Liver (tissue), 8 donors: ENCODE measurements at regions not wholly inside any gene's neighbourhood (a gene's known extent, or its start where the extent isn't known, plus 50 kb on each side); places are given as distances from the start of the nearest gene placed in this dataset.

Source experiments
- DNase-seq: peaks from one replicate; pipeline ENCODE4 v3.0.0-alpha.2; 2017; ENCODE audit warnings: low spot score
- H3K27ac ChIP-seq, 2 donors: one replicate each; pipeline ENCODE4 v1.7.0; 2013; ENCODE audit warnings: inconsistent platforms in 2 of 2, low read length in 2 of 2, control low read depth in 1 of 2, low read depth in 1 of 2, mild to moderate bottlenecking in 1 of 2
- H3K27me3 ChIP-seq, 4 donors: one replicate each; pipeline versions ENCODE4 v1.6.1 to v1.7.0; 2013; ENCODE audit warnings: low read length in 3 of 4, inconsistent platforms in 1 of 4, mild to moderate bottlenecking in 1 of 4, moderate library complexity in 1 of 4; ENCODE audit not compliant: control insufficient read depth in 4 of 4, insufficient read depth in 4 of 4
- H3K36me3 ChIP-seq, 4 donors: one replicate each; pipeline versions ENCODE4 v1.6.1 to v1.7.0; 2013; ENCODE audit warnings: low read length in 3 of 4, mild to moderate bottlenecking in 3 of 4, low read depth in 1 of 4, moderate library complexity in 1 of 4; ENCODE audit not compliant: control insufficient read depth in 4 of 4, insufficient read depth in 3 of 4
- H3K4me1 ChIP-seq, 4 donors: one replicate each; pipeline versions ENCODE4 v1.6.1 to v1.7.0; 2013; ENCODE audit warnings: low read length in 3 of 4, mild to moderate bottlenecking in 3 of 4, moderate library complexity in 1 of 4; ENCODE audit not compliant: control insufficient read depth in 4 of 4, insufficient read depth in 4 of 4
- H3K4me3 ChIP-seq, 3 donors: one replicate each; pipeline versions ENCODE4 v1.6.1 to v1.7.0; 2013; ENCODE audit warnings: low read length in 3 of 3, control low read depth in 1 of 3, low read depth in 1 of 3, mild to moderate bottlenecking in 1 of 3
- H3K9ac ChIP-seq, 2 donors: one replicate each; pipeline ENCODE4 v1.7.0; 2013; ENCODE audit warnings: low read length in 2 of 2, mild to moderate bottlenecking in 2 of 2, moderate library complexity in 2 of 2, control low read depth in 1 of 2, low read depth in 1 of 2
- H3K9me3 ChIP-seq, 4 donors: one replicate each; pipeline versions ENCODE4 v1.6.1 to v1.7.0; 2013; ENCODE audit warnings: low read length in 3 of 4; ENCODE audit not compliant: control insufficient read depth in 4 of 4
- ATF3 ChIP-seq: IDR thresholded peaks from 2 replicates; pipeline ENCODE4 v1.6.1; 2016; ENCODE audit warnings: antibody characterized with exemption
- EGR1 ChIP-seq, 2 donors: IDR thresholded peaks; 2 replicates each; pipeline ENCODE4 v1.6.1; 2016 to 2018; ENCODE audit warnings: antibody characterized with exemption in 2 of 2, low read depth in 2 of 2
- FOXA1 ChIP-seq: IDR thresholded peaks from 2 replicates; pipeline ENCODE4 v1.6.1; 2016; ENCODE audit warnings: antibody characterized with exemption
- FOXA2 ChIP-seq: IDR thresholded peaks from 2 replicates; pipeline ENCODE4 v1.6.1; 2016; ENCODE audit warnings: antibody characterized with exemption
- GABPA ChIP-seq, 2 donors: IDR thresholded peaks in 1 of 2; conservative IDR thresholded peaks in 1 of 2; 2 replicates each; pipeline ENCODE4 v1.6.1; 2016; ENCODE audit warnings: antibody characterized with exemption in 2 of 2, mild to moderate bottlenecking in 1 of 2, moderate library complexity in 1 of 2
- HNF4A ChIP-seq, 2 donors: conservative IDR thresholded peaks; 2 replicates each; pipeline ENCODE4 v1.6.1; 2016; ENCODE audit warnings: antibody characterized with exemption in 2 of 2, mild to moderate bottlenecking in 2 of 2
- HNF4G ChIP-seq: IDR thresholded peaks from 2 replicates; pipeline ENCODE4 v1.6.1; 2016; ENCODE audit warnings: antibody characterized with exemption
- NR2F2 ChIP-seq: IDR thresholded peaks from 2 replicates; pipeline ENCODE4 v1.6.1; 2016; ENCODE audit warnings: antibody characterized with exemption
- RAD21 ChIP-seq, 2 donors: IDR thresholded peaks; 2 replicates each; pipeline ENCODE4 v1.6.1; 2016; ENCODE audit warnings: antibody characterized with exemption in 2 of 2, mild to moderate bottlenecking in 2 of 2
- REST ChIP-seq: IDR thresholded peaks from 2 replicates; pipeline ENCODE4 v1.6.1; 2016; ENCODE audit warnings: antibody characterized with exemption, mild to moderate bottlenecking
- SP1 ChIP-seq: IDR thresholded peaks from 2 replicates; pipeline ENCODE4 v1.6.1; 2018; ENCODE audit warnings: antibody characterized with exemption, mild to moderate bottlenecking
- TAF1 ChIP-seq: conservative IDR thresholded peaks from 2 replicates; pipeline ENCODE4 v1.6.1; 2016; ENCODE audit warnings: antibody characterized with exemption, mild to moderate bottlenecking
- YY1 ChIP-seq: IDR thresholded peaks from 2 replicates; pipeline ENCODE4 v1.6.1; 2016; ENCODE audit warnings: antibody characterized with exemption, mild to moderate bottlenecking
- WGBS: extraction: QIAGEN DNeasy Blood & Tissue Kit; methylation state at CpG from one replicate; pipeline ENCODE4 v1.1.7; 2013; 5-methylcytosine and 5-hydroxymethylcytosine counted together
- TF ChIP-seq, protein P1 (sequence below): IDR thresholded peaks from 2 replicates; pipeline ENCODE4 v1.6.1; 2016; ENCODE audit warnings: antibody characterized with exemption
- TF ChIP-seq, protein P2 (sequence below): fragments of 150-350 bp; IDR thresholded peaks from 2 replicates; pipeline ENCODE4 v1.5.1; 2017; ENCODE audit warnings: improper control_type of control experiment, low read depth, low read length; ENCODE audit not compliant: missing input control
- TF ChIP-seq, protein P3 (sequence below): IDR thresholded peaks from 2 replicates; pipeline ENCODE4 v1.6.1; 2016; ENCODE audit warnings: antibody characterized with exemption
- donor health status: healthy.
- donor health status: healthy.
- donor health status: healthy.
- donor health status: healthy.
- donor health status: healthy.

DNA sequence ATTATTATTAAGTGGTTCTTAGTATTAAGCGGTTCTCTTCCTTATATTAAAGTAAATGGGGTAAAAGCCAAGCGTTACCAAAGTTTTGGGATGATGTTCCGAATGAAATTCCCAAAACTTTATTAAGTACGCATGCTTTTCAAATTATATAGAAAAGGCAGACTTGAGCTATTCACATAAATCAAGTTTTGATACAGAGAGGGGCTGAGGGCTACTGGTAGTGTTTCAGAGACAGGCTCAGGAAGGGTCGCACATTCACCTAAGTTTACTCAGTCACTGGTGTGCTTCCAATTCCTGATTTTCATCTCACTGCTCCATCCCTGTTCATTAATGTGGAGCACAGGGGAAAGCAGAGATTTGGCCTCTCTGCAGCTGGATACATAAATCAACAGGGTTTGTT, 652.2 kb downstream of the QKI start:
- no peak for TF ChIP-seq FOXA2
- TF ChIP-seq HNF4G = no peak
- TF ChIP-seq TAF1 = no peak
- TF ChIP-seq ATF3 = no peak
- no peak for TF ChIP-seq YY1
- TF ChIP-seq, protein P1, sequence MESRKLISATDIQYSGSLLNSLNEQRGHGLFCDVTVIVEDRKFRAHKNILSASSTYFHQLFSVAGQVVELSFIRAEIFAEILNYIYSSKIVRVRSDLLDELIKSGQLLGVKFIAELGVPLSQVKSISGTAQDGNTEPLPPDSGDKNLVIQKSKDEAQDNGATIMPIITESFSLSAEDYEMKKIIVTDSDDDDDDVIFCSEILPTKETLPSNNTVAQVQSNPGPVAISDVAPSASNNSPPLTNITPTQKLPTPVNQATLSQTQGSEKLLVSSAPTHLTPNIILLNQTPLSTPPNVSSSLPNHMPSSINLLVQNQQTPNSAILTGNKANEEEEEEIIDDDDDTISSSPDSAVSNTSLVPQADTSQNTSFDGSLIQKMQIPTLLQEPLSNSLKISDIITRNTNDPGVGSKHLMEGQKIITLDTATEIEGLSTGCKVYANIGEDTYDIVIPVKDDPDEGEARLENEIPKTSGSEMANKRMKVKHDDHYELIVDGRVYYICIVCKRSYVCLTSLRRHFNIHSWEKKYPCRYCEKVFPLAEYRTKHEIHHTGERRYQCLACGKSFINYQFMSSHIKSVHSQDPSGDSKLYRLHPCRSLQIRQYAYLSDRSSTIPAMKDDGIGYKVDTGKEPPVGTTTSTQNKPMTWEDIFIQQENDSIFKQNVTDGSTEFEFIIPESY = no peak
- no peak for TF ChIP-seq REST
- no peak for TF ChIP-seq RAD21 (IDR thresholded peaks at IDR 0.05)
- no peak for TF ChIP-seq GABPA (IDR thresholded peaks at IDR 0.05 in 1 of 2, conservative IDR thresholded peaks at IDR 0.05 in 1 of 2)
- no peak for TF ChIP-seq NR2F2
- TF ChIP-seq EGR1 (IDR thresholded peaks at IDR 0.05; ENCODE audit: low read depth in 2 of 2) = no peak
- TF ChIP-seq FOXA1 = no peak
- TF ChIP-seq, protein P2, sequence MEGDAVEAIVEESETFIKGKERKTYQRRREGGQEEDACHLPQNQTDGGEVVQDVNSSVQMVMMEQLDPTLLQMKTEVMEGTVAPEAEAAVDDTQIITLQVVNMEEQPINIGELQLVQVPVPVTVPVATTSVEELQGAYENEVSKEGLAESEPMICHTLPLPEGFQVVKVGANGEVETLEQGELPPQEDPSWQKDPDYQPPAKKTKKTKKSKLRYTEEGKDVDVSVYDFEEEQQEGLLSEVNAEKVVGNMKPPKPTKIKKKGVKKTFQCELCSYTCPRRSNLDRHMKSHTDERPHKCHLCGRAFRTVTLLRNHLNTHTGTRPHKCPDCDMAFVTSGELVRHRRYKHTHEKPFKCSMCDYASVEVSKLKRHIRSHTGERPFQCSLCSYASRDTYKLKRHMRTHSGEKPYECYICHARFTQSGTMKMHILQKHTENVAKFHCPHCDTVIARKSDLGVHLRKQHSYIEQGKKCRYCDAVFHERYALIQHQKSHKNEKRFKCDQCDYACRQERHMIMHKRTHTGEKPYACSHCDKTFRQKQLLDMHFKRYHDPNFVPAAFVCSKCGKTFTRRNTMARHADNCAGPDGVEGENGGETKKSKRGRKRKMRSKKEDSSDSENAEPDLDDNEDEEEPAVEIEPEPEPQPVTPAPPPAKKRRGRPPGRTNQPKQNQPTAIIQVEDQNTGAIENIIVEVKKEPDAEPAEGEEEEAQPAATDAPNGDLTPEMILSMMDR = no peak
- TF ChIP-seq, protein P3, sequence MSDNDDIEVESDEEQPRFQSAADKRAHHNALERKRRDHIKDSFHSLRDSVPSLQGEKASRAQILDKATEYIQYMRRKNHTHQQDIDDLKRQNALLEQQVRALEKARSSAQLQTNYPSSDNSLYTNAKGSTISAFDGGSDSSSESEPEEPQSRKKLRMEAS = no peak
- no peak for TF ChIP-seq HNF4A (conservative IDR thresholded peaks at IDR 0.05)
- TF ChIP-seq SP1 = no peak
- 86% methylated on average over 5 of the region's 5 CpGs for WGBS
- no peak overlapping the region for H3K9ac ChIP-seq

GRCh38 chr6:164066335-164066734, 651.8 kb downstream of the QKI start:
- DNase-seq = no peak
- Histone ChIP-seq H3K27ac (no peak overlapping the region), H3K9me3 (no peaks in the 10 kb centered on the region), H3K4me1 (no peaks in the 10 kb centered on the region), H3K9ac (no peak overlapping the region), H3K4me3 (no peak overlapping the region), H3K36me3 (no peaks in the 10 kb centered on the region), H3K27me3 (peaks cover 0 to 3% (median 0%) of the 10 kb centered on the region in 4 donors)
- no peak for TF ChIP-seq GABPA (IDR thresholded peaks at IDR 0.05 in 1 of 2, conservative IDR thresholded peaks at IDR 0.05 in 1 of 2)
- 68% methylated on average over 6 of the region's 6 CpGs for WGBS

More for the DNA sequence above, 652.2 kb downstream of the QKI start:
- Histone ChIP-seq H3K4me3 (no peak overlapping the region), H3K9me3 (no peaks in the 10 kb centered on the region), H3K27ac (no peak overlapping the region), H3K4me1 (no peaks in the 10 kb centered on the region), H3K27me3 (peaks cover 0 to 3% (median 0%) of the 10 kb centered on the region in 4 donors), H3K36me3 (no peaks in the 10 kb centered on the region)
- DNase-seq = no peak
